Endothelial cell of umbilical vein (primary cell): ENCODE measurements at regions not wholly inside any gene's neighbourhood (a gene's known extent, or its start where the extent isn't known, plus 50 kb on each side); places are given as distances from the start of the nearest gene placed in this dataset.

Source experiments
- BruUV-seq: library from RNA; stranded (reverse); fragments of 400-500 nt; replicated peaks from 2 replicates; lab custom pipeline; 2021; lab: Mats Ljungman, UMichigan
- CTCF ChIA-PET: fragments of 300-600, 350-600 bp; sonication (Branson Sonifier 250); formaldehyde crosslinking; loops from one replicate; lab custom pipeline; 2021; ENCODE audit warnings: antibody characterized with exemption, inconsistent platforms; lab: Charles Lee
- POLR2A ChIA-PET: fragments of 300-600, 350-600 bp; sonication (Branson Sonifier 250); formaldehyde crosslinking; loops from one replicate; lab custom pipeline; 2021; ENCODE audit warnings: antibody characterized with exemption, inconsistent platforms; lab: Charles Lee
- DNase-seq: peaks from one replicate; pipeline ENCODE4 v3.0.0-alpha.2; 2011; ENCODE audit warnings: low read depth, low spot score
- FAIRE-seq: peaks from 2 replicates; lab custom pipeline; 2011; peaks lifted over from hg19 to GRCh38; lab: Jason Lieb, UNC
- H2AFZ ChIP-seq: 2 replicates; pipeline ENCODE4 v1.6.0; 2012; ENCODE audit warnings: low read depth, low read length, control low read depth, inconsistent platforms
- H3K27ac ChIP-seq: 2 replicates; pipeline ENCODE4 v1.5.1; 2011; ENCODE audit warnings: low read depth, mild to moderate bottlenecking, control low read depth, low read length, moderate library complexity; ENCODE audit not compliant: insufficient read depth
- H3K27me3 ChIP-seq, 2 experiments: 2 replicates each; pipeline versions ENCODE4 v1.6.0 to v1.6.1; 2011; ENCODE audit warnings: low read length in 2 of 2, mixed read lengths in 1 of 2; ENCODE audit not compliant: control insufficient read depth in 2 of 2, insufficient read depth in 2 of 2
- H3K36me3 ChIP-seq, 2 experiments: 2 replicates in 1 of 2; 3 replicates in 1 of 2; pipeline ENCODE4 v1.5.1; 2011; ENCODE audit warnings: low read length in 2 of 2, mild to moderate bottlenecking in 1 of 2, moderate library complexity in 1 of 2; ENCODE audit not compliant: control insufficient read depth in 2 of 2, insufficient read depth in 2 of 2; ENCODE audit errors: extremely low read depth in 1 of 2
- H3K4me1 ChIP-seq: 3 replicates; pipeline ENCODE4 v1.5.1; 2011; ENCODE audit warnings: mild to moderate bottlenecking, low read length; ENCODE audit not compliant: control insufficient read depth, insufficient read depth; ENCODE audit errors: extremely low read depth
- H3K4me2 ChIP-seq: 2 replicates; pipeline ENCODE4 v1.6.1; 2011; ENCODE audit warnings: low read length, control low read depth, mixed read lengths; ENCODE audit not compliant: insufficient read depth
- H3K4me3 ChIP-seq, 3 experiments: fragments of 200-600 bp in 1 of 3; sonication (generic), shearing (Covaris generic) in 1 of 3; replicated peaks in 1 of 3; 2 replicates each; pipeline ENCODE4 v1.5.1; 2011 to 2016; ENCODE audit warnings: control low read depth in 3 of 3, low read length in 3 of 3, mild to moderate bottlenecking in 2 of 3, inconsistent platforms in 1 of 3, low read depth in 1 of 3, moderate library complexity in 1 of 3; ENCODE audit not compliant: insufficient read depth in 1 of 3
- H3K79me2 ChIP-seq: 2 replicates; pipeline ENCODE4 v1.6.0; 2012; ENCODE audit warnings: low read length, inconsistent platforms; ENCODE audit not compliant: control insufficient read depth, insufficient read depth
- H3K9ac ChIP-seq: replicated peaks from 2 replicates; pipeline ENCODE3; 2011; ENCODE audit warnings: low read length, control low read depth; ENCODE audit not compliant: insufficient read depth; ENCODE audit errors: extremely low read depth
- H3K9me1 ChIP-seq: replicated peaks from 3 replicates; pipeline ENCODE4 v1.6.0; 2011; ENCODE audit warnings: mild to moderate bottlenecking, low read length; ENCODE audit not compliant: control insufficient read depth, insufficient read depth; ENCODE audit errors: extremely low read depth
- H3K9me3 ChIP-seq: replicated peaks from 2 replicates; pipeline ENCODE4 v1.5.1; 2012; ENCODE audit warnings: low read length, inconsistent platforms; ENCODE audit not compliant: control insufficient read depth, insufficient read depth
- H4K20me1 ChIP-seq: replicated peaks from 2 replicates; pipeline ENCODE3; 2011; ENCODE audit warnings: mild to moderate bottlenecking, low read length; ENCODE audit not compliant: control insufficient read depth, insufficient read depth; ENCODE audit errors: extremely low read depth
- EZH2 ChIP-seq: IDR thresholded peaks from 2 replicates; pipeline ENCODE4 v1.6.1; 2012; ENCODE audit warnings: borderline replicate concordance, low read depth, mild to moderate bottlenecking, moderate library complexity, low read length, inconsistent platforms; ENCODE audit not compliant: severe bottlenecking
- FOS ChIP-seq: IDR thresholded peaks from 2 replicates; pipeline ENCODE4 v1.6.1; 2011; ENCODE audit warnings: mild to moderate bottlenecking, low read length, moderate library complexity, borderline replicate concordance; ENCODE audit not compliant: insufficient read depth
- GATA2 ChIP-seq: IDR thresholded peaks from 2 replicates; pipeline ENCODE4 v1.7.0; 2011; ENCODE audit warnings: low read depth, mild to moderate bottlenecking, moderate library complexity, mixed read lengths, low read length; ENCODE audit not compliant: insufficient read length, insufficient read depth
- MYC ChIP-seq: IDR thresholded peaks from one replicate; pipeline ENCODE4 v1.6.1; 2011; ENCODE audit warnings: mild to moderate bottlenecking, low read depth, low read length
- POLR2A ChIP-seq: IDR thresholded peaks from 2 replicates; pipeline ENCODE4 v1.6.1; 2012; ENCODE audit warnings: low read depth, mild to moderate bottlenecking, control low read depth, low read length
- POLR2AphosphoS5 ChIP-seq: IDR thresholded peaks from 2 replicates; pipeline ENCODE4 v1.6.1; 2012; ENCODE audit warnings: low read depth, mild to moderate bottlenecking, control low read depth, low read length, moderate library complexity; ENCODE audit not compliant: insufficient read depth
- dilution Hi-C: fragments of 300-500 bp; cut with MboI; formaldehyde crosslinking; loops from one replicate; pipeline ENCODE4 v1.15.0; 2019; ENCODE audit warnings: low sequenced_read_pairs; ENCODE audit not compliant: extremely low pct_ligation_motif_present
- intact Hi-C: fragments of 100-400 bp; cut with micrococcal nuclease; formaldehyde crosslinking; loops from one replicate; pipeline ENCODE4 v1.10.0; 2022
- TF ChIP-seq, protein P1 (sequence below): IDR thresholded peaks from 2 replicates; pipeline ENCODE4 v1.6.1; 2011; ENCODE audit not compliant: insufficient read depth, insufficient read length
- TF ChIP-seq, protein P2 (sequence below), 2 donors: IDR thresholded peaks; 1 replicate in 1 of 2; 2 replicates in 1 of 2; pipeline ENCODE4 v1.5.1; 2011; ENCODE audit warnings: low read length in 2 of 2, mild to moderate bottlenecking in 2 of 2, moderate library complexity in 2 of 2, control low read depth in 1 of 2, inconsistent platforms in 1 of 2, low read depth in 1 of 2; ENCODE audit not compliant: insufficient read depth in 1 of 2; ENCODE audit errors: extremely low read depth in 1 of 2

- intact Hi-C loops: no loop called here
- BruUV-seq: no TSS peak
These were observed 117.5 kb upstream of the CLINT1 start for GRCh38 chr5:157976429-157976828.

More at GRCh38 chr5:157976429-157976828, 117.5 kb upstream of the CLINT1 start:
- H3K4me3 ChIP-seq: no peak overlapping the region
- no peak for TF ChIP-seq FOS
- no peak for TF ChIP-seq MYC
- TF ChIP-seq, protein P1, sequence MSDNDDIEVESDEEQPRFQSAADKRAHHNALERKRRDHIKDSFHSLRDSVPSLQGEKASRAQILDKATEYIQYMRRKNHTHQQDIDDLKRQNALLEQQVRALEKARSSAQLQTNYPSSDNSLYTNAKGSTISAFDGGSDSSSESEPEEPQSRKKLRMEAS: no peak
- no peak for TF ChIP-seq EZH2
- no peak for TF ChIP-seq POLR2A
- TF ChIP-seq, protein P2, sequence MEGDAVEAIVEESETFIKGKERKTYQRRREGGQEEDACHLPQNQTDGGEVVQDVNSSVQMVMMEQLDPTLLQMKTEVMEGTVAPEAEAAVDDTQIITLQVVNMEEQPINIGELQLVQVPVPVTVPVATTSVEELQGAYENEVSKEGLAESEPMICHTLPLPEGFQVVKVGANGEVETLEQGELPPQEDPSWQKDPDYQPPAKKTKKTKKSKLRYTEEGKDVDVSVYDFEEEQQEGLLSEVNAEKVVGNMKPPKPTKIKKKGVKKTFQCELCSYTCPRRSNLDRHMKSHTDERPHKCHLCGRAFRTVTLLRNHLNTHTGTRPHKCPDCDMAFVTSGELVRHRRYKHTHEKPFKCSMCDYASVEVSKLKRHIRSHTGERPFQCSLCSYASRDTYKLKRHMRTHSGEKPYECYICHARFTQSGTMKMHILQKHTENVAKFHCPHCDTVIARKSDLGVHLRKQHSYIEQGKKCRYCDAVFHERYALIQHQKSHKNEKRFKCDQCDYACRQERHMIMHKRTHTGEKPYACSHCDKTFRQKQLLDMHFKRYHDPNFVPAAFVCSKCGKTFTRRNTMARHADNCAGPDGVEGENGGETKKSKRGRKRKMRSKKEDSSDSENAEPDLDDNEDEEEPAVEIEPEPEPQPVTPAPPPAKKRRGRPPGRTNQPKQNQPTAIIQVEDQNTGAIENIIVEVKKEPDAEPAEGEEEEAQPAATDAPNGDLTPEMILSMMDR (IDR thresholded peaks at IDR 0.05; ENCODE audit: extremely low read depth in 1 of 2, insufficient read depth in 1 of 2, low read depth in 1 of 2, low read length in 2 of 2): no peak
- TF ChIP-seq POLR2AphosphoS5: no peak
- TF ChIP-seq GATA2: no peak
- POLR2A ChIA-PET: no interaction called here
- no peaks in the 10 kb centered on the region for H3K36me3 ChIP-seq
- no peaks in the 10 kb centered on the region for H3K27me3 ChIP-seq
- DNase-seq: no peak
- H4K20me1 ChIP-seq: no peaks in the 10 kb centered on the region
- no peak overlapping the region for H3K27ac ChIP-seq
- H3K4me1 ChIP-seq: no peaks in the 10 kb centered on the region
- no peak overlapping the region for H2AFZ ChIP-seq
- no peak overlapping the region for H3K9ac ChIP-seq
- no peak overlapping the region for H3K4me2 ChIP-seq
- no peaks in the 10 kb centered on the region for H3K79me2 ChIP-seq
- no peaks in the 10 kb centered on the region for H3K9me3 ChIP-seq
- no peaks in the 10 kb centered on the region for H3K9me1 ChIP-seq
- FAIRE-seq: no peak
- dilution Hi-C loops: no loop called here
- CTCF ChIA-PET: no interaction called here
